ENCODE measurements at regions not wholly inside any gene's neighbourhood (a gene's known extent, or its start where the extent isn't known, plus 50 kb on each side); places are given as distances from the start of the nearest gene placed in this dataset.

GRCh38 chr11:70501051-70501901 lies 102.9 kb downstream of the CTTN start:
- DNase-seq (ENCODE audit: low read depth in 2 of 2), result no peak

- DNase-seq (ENCODE audit: low read depth in 2 of 2), result no peak
Measured at GRCh38 chr11:70501933-70502540, 103.7 kb downstream of the CTTN start.

GRCh38 chr11:70502677-70503467 lies 104.5 kb downstream of the CTTN start:
- DNase-seq (ENCODE audit: low read depth in 2 of 2), result no peak

GRCh38 chr11:70503468-70504221 lies 105.3 kb downstream of the CTTN start:
- no peak for DNase-seq (ENCODE audit: low read depth in 2 of 2)

GRCh38 chr11:70504246-70505020 lies 106.1 kb downstream of the CTTN start:
- no peak for DNase-seq (ENCODE audit: low read depth in 2 of 2)

- DNase-seq (ENCODE audit: low read depth in 2 of 2), result no peak
Measured at GRCh38 chr11:70505331-70505731, 107.0 kb downstream of the CTTN start.

- no peak for DNase-seq (ENCODE audit: low read depth in 2 of 2)
Measured at GRCh38 chr11:70505761-70506657, 107.7 kb downstream of the CTTN start.

GRCh38 chr11:70506658-70506970 lies 108.3 kb downstream of the CTTN start:
- no peak for DNase-seq (ENCODE audit: low read depth in 2 of 2)

GRCh38 chr11:70506986-70507385 lies 108.7 kb downstream of the CTTN start:
- DNase-seq (ENCODE audit: low read depth in 2 of 2), result no peak

- DNase-seq (ENCODE audit: low read depth in 2 of 2), result no peak
Measured at GRCh38 chr11:70507466-70508230, 109.3 kb downstream of the CTTN start.

GRCh38 chr11:70508231-70508480 lies 109.8 kb downstream of the CTTN start:
- no peak for DNase-seq (ENCODE audit: low read depth in 2 of 2)

GRCh38 chr11:70509476-70509875 lies 111.1 kb downstream of the CTTN start:
- DNase-seq (ENCODE audit: low read depth in 2 of 2), result no peak

- no peak for DNase-seq (ENCODE audit: low read depth in 2 of 2)
Measured at GRCh38 chr11:70510106-70510505, 111.8 kb downstream of the CTTN start.

- DNase-seq (ENCODE audit: low read depth in 2 of 2), result no peak
Measured at GRCh38 chr11:70510571-70510970, 112.2 kb downstream of the CTTN start.

- DNase-seq (ENCODE audit: low read depth in 2 of 2), result no peak
Measured at GRCh38 chr11:70511345-70511744, 113.0 kb downstream of the CTTN start.

GRCh38 chr11:70512716-70513115 lies 114.4 kb downstream of the CTTN start:
- no peak for DNase-seq (ENCODE audit: low read depth in 2 of 2)

- no peak for DNase-seq (ENCODE audit: low read depth in 2 of 2)
Measured at GRCh38 chr11:70517203-70517602, 118.9 kb downstream of the CTTN start.

- DNase-seq (ENCODE audit: low read depth in 2 of 2), result peak; percentile 14 to 16
Measured at GRCh38 chr11:70517988-70518907, 119.9 kb downstream of the CTTN start.

- no peak for DNase-seq (ENCODE audit: low read depth in 2 of 2)
Measured at GRCh38 chr11:70519117-70519516, 120.8 kb downstream of the CTTN start.
